ENCODE measurements at regions not wholly inside any gene's neighbourhood (a gene's known extent, or its start where the extent isn't known, plus 50 kb on each side); places are given as distances from the start of the nearest gene placed in this dataset.

DNA sequence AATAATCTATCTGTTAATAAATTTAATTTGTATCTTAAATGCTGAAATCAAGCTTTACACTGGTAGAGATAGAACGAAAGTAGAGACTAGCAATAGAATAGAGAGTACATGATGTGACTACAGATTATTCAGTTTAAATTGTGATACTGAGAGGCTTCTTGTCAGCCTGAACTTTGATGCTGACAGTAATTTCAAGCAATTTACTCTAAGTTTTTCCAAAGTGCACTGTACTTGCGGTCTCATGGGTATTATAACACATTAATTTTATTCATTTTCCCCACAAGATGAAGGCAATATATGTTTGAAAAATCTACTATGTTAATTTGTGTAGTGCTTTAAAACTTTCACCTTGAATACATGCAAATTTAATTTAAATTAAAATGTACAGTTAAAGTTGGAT lies 914.0 kb upstream of the FBXO33 start:
- Histone ChIP-seq H3K4me2 (ENCODE audit: low read length) (no peak overlapping the region), H4K20me1 (ENCODE audit: insufficient read depth) (no peaks in the 10 kb centered on the region), H3K9me2 (ENCODE audit: insufficient read depth, low read length) (no peaks in the 10 kb centered on the region), H3K9ac (ENCODE audit: low read length) (no peak overlapping the region), H3F3A (ENCODE audit: insufficient read depth, low read length, poor library complexity, severe bottlenecking) (no peaks in the 10 kb centered on the region), H3K36me3 (ENCODE audit: insufficient read depth, low read length) (no peaks in the 10 kb centered on the region), H3K4me3 (ENCODE audit: low read length) (peak overlapping the region; percentile 49), H3K27me3 (ENCODE audit: insufficient read depth, low read depth, low read length) (no peaks in the 10 kb centered on the region), H2AFZ (ENCODE audit: low read depth, low read length) (no peak overlapping the region), H3K27ac (ENCODE audit: low read length) (peak overlapping the region; percentile 64), H3K9me3 (ENCODE audit: low read length) (no peaks in the 10 kb centered on the region), H3K79me2 (replicated peaks; ENCODE audit: insufficient read depth, low read length) (no peaks in the 10 kb centered on the region)
- TF ChIP-seq, protein P1, sequence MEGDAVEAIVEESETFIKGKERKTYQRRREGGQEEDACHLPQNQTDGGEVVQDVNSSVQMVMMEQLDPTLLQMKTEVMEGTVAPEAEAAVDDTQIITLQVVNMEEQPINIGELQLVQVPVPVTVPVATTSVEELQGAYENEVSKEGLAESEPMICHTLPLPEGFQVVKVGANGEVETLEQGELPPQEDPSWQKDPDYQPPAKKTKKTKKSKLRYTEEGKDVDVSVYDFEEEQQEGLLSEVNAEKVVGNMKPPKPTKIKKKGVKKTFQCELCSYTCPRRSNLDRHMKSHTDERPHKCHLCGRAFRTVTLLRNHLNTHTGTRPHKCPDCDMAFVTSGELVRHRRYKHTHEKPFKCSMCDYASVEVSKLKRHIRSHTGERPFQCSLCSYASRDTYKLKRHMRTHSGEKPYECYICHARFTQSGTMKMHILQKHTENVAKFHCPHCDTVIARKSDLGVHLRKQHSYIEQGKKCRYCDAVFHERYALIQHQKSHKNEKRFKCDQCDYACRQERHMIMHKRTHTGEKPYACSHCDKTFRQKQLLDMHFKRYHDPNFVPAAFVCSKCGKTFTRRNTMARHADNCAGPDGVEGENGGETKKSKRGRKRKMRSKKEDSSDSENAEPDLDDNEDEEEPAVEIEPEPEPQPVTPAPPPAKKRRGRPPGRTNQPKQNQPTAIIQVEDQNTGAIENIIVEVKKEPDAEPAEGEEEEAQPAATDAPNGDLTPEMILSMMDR (IDR thresholded peaks at IDR 0.05; ENCODE audit: poor library complexity, severe bottlenecking), result no peak
- TF ChIP-seq EZH2 (IDR thresholded peaks at IDR 0.05; ENCODE audit: borderline replicate concordance, insufficient read depth, low read length, poor library complexity, severe bottlenecking), result no peak
- TF ChIP-seq TAF1 (IDR thresholded peaks at IDR 0.05; ENCODE audit: low read depth), result no peak
- TF ChIP-seq RAD21 (conservative IDR thresholded peaks at IDR 0.05), result no peak
- peak; percentile 69 for TF ChIP-seq POLR2AphosphoS5 (IDR thresholded peaks at IDR 0.05)
- peak; percentile 93 for TF ChIP-seq EP300 (conservative IDR thresholded peaks at IDR 0.05; ENCODE audit: poor library complexity, severe bottlenecking)
- TF ChIP-seq MXI1 (conservative IDR thresholded peaks at IDR 0.05; ENCODE audit: poor library complexity, severe bottlenecking), result no peak
- TF ChIP-seq SMC3 (conservative IDR thresholded peaks at IDR 0.05; ENCODE audit: poor library complexity), result no peak
- TF ChIP-seq, protein P2, sequence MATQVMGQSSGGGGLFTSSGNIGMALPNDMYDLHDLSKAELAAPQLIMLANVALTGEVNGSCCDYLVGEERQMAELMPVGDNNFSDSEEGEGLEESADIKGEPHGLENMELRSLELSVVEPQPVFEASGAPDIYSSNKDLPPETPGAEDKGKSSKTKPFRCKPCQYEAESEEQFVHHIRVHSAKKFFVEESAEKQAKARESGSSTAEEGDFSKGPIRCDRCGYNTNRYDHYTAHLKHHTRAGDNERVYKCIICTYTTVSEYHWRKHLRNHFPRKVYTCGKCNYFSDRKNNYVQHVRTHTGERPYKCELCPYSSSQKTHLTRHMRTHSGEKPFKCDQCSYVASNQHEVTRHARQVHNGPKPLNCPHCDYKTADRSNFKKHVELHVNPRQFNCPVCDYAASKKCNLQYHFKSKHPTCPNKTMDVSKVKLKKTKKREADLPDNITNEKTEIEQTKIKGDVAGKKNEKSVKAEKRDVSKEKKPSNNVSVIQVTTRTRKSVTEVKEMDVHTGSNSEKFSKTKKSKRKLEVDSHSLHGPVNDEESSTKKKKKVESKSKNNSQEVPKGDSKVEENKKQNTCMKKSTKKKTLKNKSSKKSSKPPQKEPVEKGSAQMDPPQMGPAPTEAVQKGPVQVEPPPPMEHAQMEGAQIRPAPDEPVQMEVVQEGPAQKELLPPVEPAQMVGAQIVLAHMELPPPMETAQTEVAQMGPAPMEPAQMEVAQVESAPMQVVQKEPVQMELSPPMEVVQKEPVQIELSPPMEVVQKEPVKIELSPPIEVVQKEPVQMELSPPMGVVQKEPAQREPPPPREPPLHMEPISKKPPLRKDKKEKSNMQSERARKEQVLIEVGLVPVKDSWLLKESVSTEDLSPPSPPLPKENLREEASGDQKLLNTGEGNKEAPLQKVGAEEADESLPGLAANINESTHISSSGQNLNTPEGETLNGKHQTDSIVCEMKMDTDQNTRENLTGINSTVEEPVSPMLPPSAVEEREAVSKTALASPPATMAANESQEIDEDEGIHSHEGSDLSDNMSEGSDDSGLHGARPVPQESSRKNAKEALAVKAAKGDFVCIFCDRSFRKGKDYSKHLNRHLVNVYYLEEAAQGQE (IDR thresholded peaks at IDR 0.05; ENCODE audit: borderline replicate concordance), result peak; percentile 71

DNA sequence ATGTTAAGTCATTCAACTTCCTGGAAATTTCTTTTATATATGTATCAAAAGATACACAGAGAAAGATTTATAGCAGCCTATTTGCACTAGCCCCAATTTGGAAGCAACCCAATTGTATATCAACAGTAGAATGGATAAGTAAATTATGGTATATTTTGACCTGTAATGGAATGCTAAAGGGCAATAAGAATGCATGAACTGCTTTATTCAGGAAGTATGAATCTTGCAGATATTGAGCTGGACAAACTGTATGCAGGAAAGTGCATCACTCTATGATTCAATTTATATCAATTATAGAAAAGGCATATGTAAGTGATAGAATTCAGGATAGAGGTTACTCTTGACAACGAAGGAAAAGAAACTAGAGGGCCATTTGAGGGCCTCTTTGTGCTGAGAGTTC lies 913.1 kb upstream of the FBXO33 start:
- no peak for TF ChIP-seq MXI1 (conservative IDR thresholded peaks at IDR 0.05; ENCODE audit: poor library complexity, severe bottlenecking)
- TF ChIP-seq, protein P2 (IDR thresholded peaks at IDR 0.05; ENCODE audit: borderline replicate concordance), result no peak
- no peaks in the 10 kb centered on the region for H3K9me3 ChIP-seq (ENCODE audit: low read length)
- H3K4me2 ChIP-seq (ENCODE audit: low read length), result no peak overlapping the region
- no peaks in the 10 kb centered on the region for H4K20me1 ChIP-seq (ENCODE audit: insufficient read depth)
- H2AFZ ChIP-seq (ENCODE audit: low read depth, low read length), result no peak overlapping the region
- H3K79me2 ChIP-seq (replicated peaks; ENCODE audit: insufficient read depth, low read length), result no peaks in the 10 kb centered on the region
- H3K27ac ChIP-seq (ENCODE audit: low read length), result peak overlapping the region; percentile 64
- no peaks in the 10 kb centered on the region for H3F3A ChIP-seq (ENCODE audit: insufficient read depth, low read length, poor library complexity, severe bottlenecking)
- no peaks in the 10 kb centered on the region for H3K27me3 ChIP-seq (ENCODE audit: insufficient read depth, low read depth, low read length)
- H3K9ac ChIP-seq (ENCODE audit: low read length), result no peak overlapping the region
- H3K4me3 ChIP-seq (ENCODE audit: low read length), result peak overlapping the region; percentile 0
- no peaks in the 10 kb centered on the region for H3K9me2 ChIP-seq (ENCODE audit: insufficient read depth, low read length)
- H3K36me3 ChIP-seq (ENCODE audit: insufficient read depth, low read length), result no peaks in the 10 kb centered on the region

All from neural cell (in vitro differentiated cells).